GM12873 (cell line): ENCODE measurements at regions not wholly inside any gene's neighbourhood (a gene's known extent, or its start where the extent isn't known, plus 50 kb on each side); places are given as distances from the start of the nearest gene placed in this dataset.

Source experiments
- CTCF ChIP-seq: IDR thresholded peaks from 2 replicates; pipeline ENCODE4 v1.5.1; 2012; ENCODE audit warnings: low read depth, mild to moderate bottlenecking, moderate library complexity, low read length, control low read depth; ENCODE audit not compliant: insufficient read depth; ENCODE audit errors: missing control alignments

- no peak for TF ChIP-seq CTCF
These were observed 1741.0 kb upstream of the PCDH10 start for GRCh38 chr4:131408102-131408501.

- TF ChIP-seq CTCF, result no peak
These were observed 1737.7 kb upstream of the PCDH10 start for GRCh38 chr4:131411393-131411792.

- no peak for TF ChIP-seq CTCF
These were observed 1729.9 kb upstream of the PCDH10 start for GRCh38 chr4:131419147-131419546.

GRCh38 chr4:131426023-131426758, 1722.9 kb upstream of the PCDH10 start:
- TF ChIP-seq CTCF, result no peak

GRCh38 chr4:131427000-131427399, 1722.1 kb upstream of the PCDH10 start:
- no peak for TF ChIP-seq CTCF

GRCh38 chr4:131430302-131430701, 1718.8 kb upstream of the PCDH10 start:
- peak; percentile 9 for TF ChIP-seq CTCF

GRCh38 chr4:131441004-131441688, 1707.9 kb upstream of the PCDH10 start:
- TF ChIP-seq CTCF, result no peak
